ENCODE measurements at regions not wholly inside any gene's neighbourhood (a gene's known extent, or its start where the extent isn't known, plus 50 kb on each side); places are given as distances from the start of the nearest gene placed in this dataset.

GRCh38 chr1:170864238-170864637 is 71.1 kb upstream of the MROH9 start:
- no peak for DNase-seq

- DNase-seq: no peak
Observed at GRCh38 chr1:170864876-170865538, 70.3 kb upstream of the MROH9 start.

GRCh38 chr1:170866646-170867045 is 68.7 kb upstream of the MROH9 start:
- no peak for DNase-seq

GRCh38 chr1:170871868-170872267 is 63.5 kb upstream of the MROH9 start:
- no peak for DNase-seq

GRCh38 chr1:170872663-170873062 is 62.7 kb upstream of the MROH9 start:
- DNase-seq: no peak

- no peak for DNase-seq
Observed at GRCh38 chr1:170874671-170875070, 60.7 kb upstream of the MROH9 start.

- peak in 7 of 56 donors; percentile 1 to 6 (median 1) for DNase-seq
Observed at GRCh38 chr1:170881268-170882265, 53.8 kb upstream of the MROH9 start.
